NCI-H2081 (cell line): ENCODE measurements at regions not wholly inside any gene's neighbourhood (a gene's known extent, or its start where the extent isn't known, plus 50 kb on each side); places are given as distances from the start of the nearest gene placed in this dataset.

Experiments used
- DNase-seq, 2 experiments: peaks; one replicate each; lab custom pipeline; 2025; lab: John Stamatoyannopoulos, UW

GRCh38 chrX:46301903-46302302 lies 243.3 kb downstream of the ZNF674 start:
- no peak for DNase-seq

- no peak for DNase-seq
These were observed 246.4 kb downstream of the ZNF674 start for GRCh38 chrX:46298821-46299220.

GRCh38 chrX:46295963-46296362 lies 249.3 kb downstream of the ZNF674 start:
- no peak for DNase-seq

GRCh38 chrX:46294234-46294633 lies 251.0 kb downstream of the ZNF674 start:
- DNase-seq: no peak

GRCh38 chrX:46279925-46280313 lies 265.3 kb downstream of the ZNF674 start:
- no peak for DNase-seq

GRCh38 chrX:46279214-46279924 lies 265.9 kb downstream of the ZNF674 start:
- peak in 1 of 2 experiments; percentile 24 for DNase-seq

GRCh38 chrX:46278572-46278971 lies 266.6 kb downstream of the ZNF674 start:
- DNase-seq: no peak

- no peak for DNase-seq
These were observed 276.8 kb downstream of the ZNF674 start for GRCh38 chrX:46268412-46268811.

GRCh38 chrX:46263494-46263893 lies 281.7 kb downstream of the ZNF674 start:
- no peak for DNase-seq

GRCh38 chrX:46262304-46262703 lies 282.9 kb downstream of the ZNF674 start:
- DNase-seq: no peak

- no peak for DNase-seq
These were observed 284.7 kb downstream of the ZNF674 start for GRCh38 chrX:46260499-46260898.

- DNase-seq: no peak
These were observed 286.9 kb downstream of the ZNF674 start for GRCh38 chrX:46258356-46258755.

GRCh38 chrX:46257451-46257879 lies 287.8 kb downstream of the ZNF674 start:
- DNase-seq: no peak

GRCh38 chrX:46256875-46257274 lies 288.3 kb downstream of the ZNF674 start:
- DNase-seq: no peak

- DNase-seq: no peak
These were observed 290.2 kb downstream of the ZNF674 start for GRCh38 chrX:46255046-46255445.

- no peak for DNase-seq
These were observed 290.6 kb downstream of the ZNF674 start for GRCh38 chrX:46254641-46255040.

- DNase-seq: no peak
These were observed 293.5 kb downstream of the ZNF674 start for GRCh38 chrX:46251755-46252154.

GRCh38 chrX:46250151-46250550 lies 295.1 kb downstream of the ZNF674 start:
- DNase-seq: no peak

- no peak for DNase-seq
These were observed 297.8 kb downstream of the ZNF674 start for GRCh38 chrX:46247456-46247855.

- no peak for DNase-seq
These were observed 300.8 kb downstream of the ZNF674 start for GRCh38 chrX:46244451-46244850.

- DNase-seq: no peak
These were observed 308.8 kb downstream of the ZNF674 start for GRCh38 chrX:46236411-46236810.

- no peak for DNase-seq
These were observed 309.4 kb downstream of the ZNF674 start for GRCh38 chrX:46235778-46236177.

GRCh38 chrX:46234775-46235174 lies 310.4 kb downstream of the ZNF674 start:
- DNase-seq: no peak

GRCh38 chrX:46228389-46228788 lies 316.8 kb downstream of the ZNF674 start:
- DNase-seq: no peak
